ENCODE measurements at regions not wholly inside any gene's neighbourhood (a gene's known extent, or its start where the extent isn't known, plus 50 kb on each side); places are given as distances from the start of the nearest gene placed in this dataset.

DNA sequence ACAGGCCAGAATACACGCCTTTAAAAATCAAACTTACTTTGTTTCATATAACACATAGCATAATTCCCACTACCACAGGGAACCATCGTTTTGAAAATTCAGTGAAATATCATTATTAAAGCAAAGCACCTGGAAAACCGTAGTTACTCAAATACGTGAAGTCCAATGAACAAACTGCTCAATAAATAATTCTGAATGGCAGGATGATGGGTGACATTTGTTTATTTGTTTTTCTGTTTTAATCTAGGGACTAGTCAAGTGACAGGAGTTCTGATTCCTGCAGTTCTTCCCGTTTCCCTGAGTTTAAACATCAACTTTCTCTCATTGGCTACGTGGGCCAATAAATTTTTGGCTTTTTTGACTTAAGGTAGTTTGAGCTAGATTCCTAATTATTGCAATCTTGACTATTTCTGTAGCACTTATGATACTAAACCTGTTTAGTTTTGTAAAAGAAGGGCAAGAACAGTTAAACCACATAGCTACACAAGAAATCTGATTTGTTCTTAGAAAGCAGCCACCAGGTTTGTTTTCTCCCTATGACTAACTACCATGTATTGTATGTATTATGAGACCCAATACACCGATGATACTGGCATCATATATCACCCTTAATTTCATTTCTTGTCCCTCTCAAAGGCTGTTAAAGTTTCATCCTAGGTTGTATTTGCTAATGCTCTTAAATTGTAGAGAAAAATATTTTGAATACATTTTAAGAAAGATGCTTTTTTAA, 411.2 kb downstream of the SHQ1 start:
- POLR2A ChIA-PET (ENCODE audit: low non-redundant PET) = no interaction called here
- DNase-seq (ENCODE audit: low spot score) = no peak
- CTCF ChIA-PET = interaction anchor here (0.7 kb wide), 1 partner anchor 11 kb away, joined by 4 read pairs; no protein-coding TSS in a partner anchor
- no peak overlapping the region for H3K27ac ChIP-seq
- TF ChIP-seq, protein P1, sequence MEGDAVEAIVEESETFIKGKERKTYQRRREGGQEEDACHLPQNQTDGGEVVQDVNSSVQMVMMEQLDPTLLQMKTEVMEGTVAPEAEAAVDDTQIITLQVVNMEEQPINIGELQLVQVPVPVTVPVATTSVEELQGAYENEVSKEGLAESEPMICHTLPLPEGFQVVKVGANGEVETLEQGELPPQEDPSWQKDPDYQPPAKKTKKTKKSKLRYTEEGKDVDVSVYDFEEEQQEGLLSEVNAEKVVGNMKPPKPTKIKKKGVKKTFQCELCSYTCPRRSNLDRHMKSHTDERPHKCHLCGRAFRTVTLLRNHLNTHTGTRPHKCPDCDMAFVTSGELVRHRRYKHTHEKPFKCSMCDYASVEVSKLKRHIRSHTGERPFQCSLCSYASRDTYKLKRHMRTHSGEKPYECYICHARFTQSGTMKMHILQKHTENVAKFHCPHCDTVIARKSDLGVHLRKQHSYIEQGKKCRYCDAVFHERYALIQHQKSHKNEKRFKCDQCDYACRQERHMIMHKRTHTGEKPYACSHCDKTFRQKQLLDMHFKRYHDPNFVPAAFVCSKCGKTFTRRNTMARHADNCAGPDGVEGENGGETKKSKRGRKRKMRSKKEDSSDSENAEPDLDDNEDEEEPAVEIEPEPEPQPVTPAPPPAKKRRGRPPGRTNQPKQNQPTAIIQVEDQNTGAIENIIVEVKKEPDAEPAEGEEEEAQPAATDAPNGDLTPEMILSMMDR (conservative IDR thresholded peaks at IDR 0.05; ENCODE audit: low read depth) = no peak

DNA sequence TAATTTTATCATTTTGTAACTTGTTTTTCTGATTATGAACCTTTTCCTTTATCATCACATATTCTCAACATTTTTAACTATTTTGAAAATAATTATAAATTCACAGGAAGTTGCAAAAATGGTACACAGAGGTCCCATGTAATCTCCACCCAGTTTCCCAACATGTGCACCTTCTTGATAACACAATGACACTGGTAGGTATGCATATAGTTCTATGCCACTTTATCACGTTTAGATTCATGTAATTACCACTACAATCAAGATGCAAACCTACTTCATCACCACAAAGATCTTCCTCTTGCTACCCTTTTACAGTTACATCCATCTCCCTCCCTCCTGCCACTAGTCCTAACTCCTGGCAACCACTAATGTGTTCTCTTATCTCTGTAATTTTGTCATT, 413.9 kb downstream of the SHQ1 start:
- TF ChIP-seq, protein P1 (conservative IDR thresholded peaks at IDR 0.05; ENCODE audit: low read depth) = no peak
- CTCF ChIA-PET = no interaction called here
- POLR2A ChIA-PET (ENCODE audit: low non-redundant PET) = no interaction called here
- no peak for DNase-seq (ENCODE audit: low spot score)
- H3K27ac ChIP-seq = no peak overlapping the region

DNA sequence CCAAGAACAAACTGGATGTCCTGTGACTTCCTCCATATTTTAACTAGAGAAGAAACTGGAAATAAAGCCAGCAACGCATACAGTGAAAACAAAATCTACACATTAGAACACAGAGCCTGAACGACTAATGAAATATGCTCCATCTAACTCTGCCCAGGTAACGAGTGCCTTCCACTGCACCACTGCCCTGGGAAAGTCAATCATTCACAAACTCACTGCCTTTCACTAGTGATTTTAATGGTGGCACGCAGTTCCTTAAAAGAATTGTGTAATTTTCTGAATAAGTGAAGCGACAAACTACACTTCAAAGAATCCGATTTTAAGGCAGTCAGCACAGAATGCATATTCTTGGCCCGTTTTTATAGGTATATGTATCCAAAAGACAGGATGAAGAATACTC, 416.0 kb downstream of the SHQ1 start:
- H3K27ac ChIP-seq = no peak overlapping the region
- TF ChIP-seq, protein P1 (conservative IDR thresholded peaks at IDR 0.05; ENCODE audit: low read depth) = no peak
- ChIA-PET POLR2A (ENCODE audit: low non-redundant PET) (no interaction called here), CTCF (no interaction called here)
- no peak for DNase-seq (ENCODE audit: low spot score)

DNA sequence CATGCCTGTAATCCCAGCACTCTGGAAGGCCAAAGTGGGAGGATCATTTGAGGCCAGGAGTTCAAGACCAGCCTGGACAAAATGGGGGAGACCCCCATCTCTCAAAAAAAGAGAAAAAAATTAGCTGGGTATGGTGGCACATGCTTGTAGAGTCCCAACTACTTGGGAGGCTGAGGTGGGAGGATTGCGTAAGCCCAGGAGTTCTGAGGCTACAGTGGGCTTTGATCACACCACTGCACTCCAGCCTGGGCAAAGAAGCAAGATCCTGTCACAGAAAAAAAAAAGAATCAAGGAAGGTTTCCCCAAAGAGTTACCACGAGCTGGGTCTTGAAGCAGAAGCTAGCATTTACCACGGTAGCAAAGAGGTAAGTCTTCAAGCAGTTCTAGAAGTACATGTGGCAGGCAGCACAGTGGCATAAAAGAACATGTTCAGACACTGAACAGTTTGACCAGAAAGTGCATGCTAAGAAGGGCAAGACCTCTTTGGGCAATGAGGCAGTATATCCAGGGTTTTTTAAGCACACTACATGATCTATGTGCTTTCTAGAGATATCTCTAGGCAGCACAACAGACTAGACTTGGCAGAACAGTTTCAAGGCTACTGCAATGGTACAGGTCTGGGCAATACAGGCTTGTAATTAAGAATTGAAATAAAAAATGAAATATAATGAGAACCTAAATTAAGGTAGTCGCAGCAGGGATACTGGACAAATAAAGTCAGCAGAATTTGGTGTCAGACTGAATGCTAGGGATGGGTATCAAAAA, 418.5 kb downstream of the SHQ1 start:
- no peak for DNase-seq (ENCODE audit: low spot score)

DNA sequence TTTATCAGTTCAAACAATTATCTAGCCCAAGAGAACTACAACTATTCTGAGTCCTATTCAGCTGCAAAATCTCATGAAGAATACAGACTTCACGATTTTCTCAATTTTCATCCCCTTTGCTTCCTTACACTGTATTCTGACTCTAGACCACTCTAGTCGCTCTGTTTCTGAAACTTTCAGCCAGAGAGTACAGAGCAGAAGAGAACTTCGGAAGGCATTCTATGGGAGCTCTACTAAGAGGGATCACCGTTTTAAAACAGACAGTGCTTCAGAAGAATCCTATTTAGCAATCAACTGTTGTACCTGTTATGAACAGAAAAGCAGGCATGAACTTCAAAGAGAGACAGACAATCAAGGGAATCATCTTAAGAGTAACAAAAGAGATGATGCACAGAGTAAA, 419.4 kb downstream of the SHQ1 start:
- ChIA-PET CTCF (no interaction called here), POLR2A (ENCODE audit: low non-redundant PET) (no interaction called here)
- TF ChIP-seq, protein P1 (conservative IDR thresholded peaks at IDR 0.05; ENCODE audit: low read depth) = no peak
- H3K27ac ChIP-seq = no peak overlapping the region
- no peak for DNase-seq (ENCODE audit: low spot score)

More for the DNA sequence above, 418.5 kb downstream of the SHQ1 start:
- TF ChIP-seq, protein P1 (conservative IDR thresholded peaks at IDR 0.05; ENCODE audit: low read depth) = no peak
- CTCF ChIA-PET = no interaction called here
- no peak overlapping the region for H3K27ac ChIP-seq
- POLR2A ChIA-PET (ENCODE audit: low non-redundant PET) = no interaction called here

DNA sequence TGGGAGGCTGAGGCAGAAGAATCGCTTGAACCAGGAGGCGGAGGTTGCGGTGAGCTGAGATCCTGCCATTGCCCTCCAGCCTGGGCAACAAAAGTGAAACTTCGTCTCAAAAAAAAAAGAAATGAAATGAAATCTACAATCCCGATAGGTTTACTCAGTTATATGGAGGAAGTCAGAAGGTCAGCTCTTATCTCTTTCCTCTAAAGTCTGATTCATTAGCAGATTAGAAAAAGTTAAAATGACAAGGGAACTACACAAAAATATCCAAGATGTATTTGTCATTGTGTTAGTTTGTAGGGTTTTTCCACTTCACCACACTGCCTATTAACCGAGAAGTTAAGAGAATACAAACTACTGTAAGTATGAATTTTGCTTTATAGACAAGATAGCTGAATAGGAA, 420.6 kb downstream of the SHQ1 start:
- DNase-seq (ENCODE audit: low spot score) = no peak
- H3K27ac ChIP-seq = no peak overlapping the region
- POLR2A ChIA-PET (ENCODE audit: low non-redundant PET) = no interaction called here
- CTCF ChIA-PET = no interaction called here
- TF ChIP-seq, protein P1 (conservative IDR thresholded peaks at IDR 0.05; ENCODE audit: low read depth) = no peak
